Panc1 (cell line): ENCODE measurements at regions not wholly inside any gene's neighbourhood (a gene's known extent, or its start where the extent isn't known, plus 50 kb on each side); places are given as distances from the start of the nearest gene placed in this dataset.

Source experiments
- ATAC-seq: fragments of 200-7000 bp; cut with Tn5 transposase; 2 replicates; pipeline ENCODE4 v1.9.1; 2020; ENCODE audit warnings: mild to moderate bottlenecking, moderate library complexity
- BruUV-seq: library from RNA; stranded (reverse); fragments of 400-500 nt; replicated peaks from 2 replicates; lab custom pipeline; 2021; lab: Mats Ljungman, UMichigan
- CTCF ChIA-PET: fragments of 300-600 bp; sonication (Branson Sonifier 250); formaldehyde crosslinking; loops from one replicate; lab custom pipeline; 2022; ENCODE audit warnings: antibody characterized with exemption; lab: Charles Lee
- POLR2A ChIA-PET: fragments of 300-600 bp; sonication (Branson Sonifier 250); formaldehyde crosslinking; loops from one replicate; lab custom pipeline; 2022; ENCODE audit warnings: antibody characterized with exemption; lab: Charles Lee
- DNase-seq: peaks from one replicate; pipeline ENCODE4 v3.0.0-alpha.2; 2010; ENCODE audit warnings: low read depth, low spot score
- H3K27ac ChIP-seq: 2 replicates; pipeline ENCODE4 v1.5.1; 2011; ENCODE audit warnings: mild to moderate bottlenecking, low read length, inconsistent platforms
- H3K27me3 ChIP-seq: fragments of 200-500 bp; sonication (Bioruptor generic); 2 replicates; pipeline ENCODE4 v1.6.0; 2014; ENCODE audit warnings: low read length, inconsistent platforms; ENCODE audit not compliant: control insufficient read depth, insufficient read depth
- H3K36me3 ChIP-seq: fragments of 200-500 bp; sonication (Bioruptor generic); 2 replicates; pipeline ENCODE4 v1.5.1; 2014; ENCODE audit warnings: inconsistent platforms, mild to moderate bottlenecking, low read length, moderate library complexity; ENCODE audit not compliant: control insufficient read depth, insufficient read depth
- H3K4me1 ChIP-seq: 2 replicates; pipeline ENCODE4 v1.5.1; 2011; ENCODE audit warnings: inconsistent platforms, mild to moderate bottlenecking, low read length, moderate library complexity; ENCODE audit not compliant: control insufficient read depth, insufficient read depth
- H3K4me3 ChIP-seq, 2 experiments: 2 replicates each; pipeline ENCODE4 v1.5.1; 2011 to 2012; ENCODE audit warnings: low read depth in 2 of 2, low read length in 2 of 2, mild to moderate bottlenecking in 2 of 2, inconsistent platforms in 1 of 2, moderate library complexity in 1 of 2
- H3K9me3 ChIP-seq: fragments of 200-500 bp; sonication (Bioruptor generic); 2 replicates; pipeline ENCODE4 v1.5.1; 2014; ENCODE audit warnings: low read depth, mild to moderate bottlenecking, inconsistent platforms, low read length, moderate library complexity; ENCODE audit not compliant: control insufficient read depth, insufficient read depth
- POLR2AphosphoS5 ChIP-seq: IDR thresholded peaks from 2 replicates; pipeline ENCODE4 v1.6.1; 2012; ENCODE audit warnings: mild to moderate bottlenecking, low read depth, low read length, moderate library complexity
- SIN3A ChIP-seq: IDR thresholded peaks from 2 replicates; pipeline ENCODE4 v1.6.1; 2012; ENCODE audit warnings: low read depth, mild to moderate bottlenecking, low read length, moderate library complexity, borderline replicate concordance; ENCODE audit not compliant: insufficient read depth
- TCF7L2 ChIP-seq: IDR thresholded peaks from 2 replicates; pipeline ENCODE4 v1.6.1; 2011; ENCODE audit warnings: mild to moderate bottlenecking, low read depth, low read length, inconsistent platforms
- in situ Hi-C: cut with HindIII; loops from 2 replicates; pipeline ENCODE4 v1.10.0; 2016; ENCODE audit warnings: low sequenced_read_pairs, low pct_unique_long_range_greater_than_20kb
- intact Hi-C: fragments of 100-400 bp; cut with micrococcal nuclease; formaldehyde crosslinking; loops from one replicate; pipeline ENCODE4 v1.10.0; 2022; ENCODE audit not compliant: unreplicated experiment
- TF ChIP-seq, protein P1 (sequence below): fragments of 450-650 bp; IDR thresholded peaks from 2 replicates; pipeline ENCODE4 v1.5.1; 2017; ENCODE audit warnings: mild to moderate bottlenecking
- TF ChIP-seq, protein P2 (sequence below), 2 experiments: IDR thresholded peaks; 2 replicates each; pipeline ENCODE4 v1.6.1; 2011 to 2012; ENCODE audit warnings: low read depth in 2 of 2, control low read depth in 1 of 2, low read length in 1 of 2, mild to moderate bottlenecking in 1 of 2, moderate library complexity in 1 of 2; ENCODE audit not compliant: insufficient read depth in 1 of 2

GRCh38 chr9:84447305-84447704 is 106.7 kb upstream of the SLC28A3 start:
- TF ChIP-seq, protein P1, sequence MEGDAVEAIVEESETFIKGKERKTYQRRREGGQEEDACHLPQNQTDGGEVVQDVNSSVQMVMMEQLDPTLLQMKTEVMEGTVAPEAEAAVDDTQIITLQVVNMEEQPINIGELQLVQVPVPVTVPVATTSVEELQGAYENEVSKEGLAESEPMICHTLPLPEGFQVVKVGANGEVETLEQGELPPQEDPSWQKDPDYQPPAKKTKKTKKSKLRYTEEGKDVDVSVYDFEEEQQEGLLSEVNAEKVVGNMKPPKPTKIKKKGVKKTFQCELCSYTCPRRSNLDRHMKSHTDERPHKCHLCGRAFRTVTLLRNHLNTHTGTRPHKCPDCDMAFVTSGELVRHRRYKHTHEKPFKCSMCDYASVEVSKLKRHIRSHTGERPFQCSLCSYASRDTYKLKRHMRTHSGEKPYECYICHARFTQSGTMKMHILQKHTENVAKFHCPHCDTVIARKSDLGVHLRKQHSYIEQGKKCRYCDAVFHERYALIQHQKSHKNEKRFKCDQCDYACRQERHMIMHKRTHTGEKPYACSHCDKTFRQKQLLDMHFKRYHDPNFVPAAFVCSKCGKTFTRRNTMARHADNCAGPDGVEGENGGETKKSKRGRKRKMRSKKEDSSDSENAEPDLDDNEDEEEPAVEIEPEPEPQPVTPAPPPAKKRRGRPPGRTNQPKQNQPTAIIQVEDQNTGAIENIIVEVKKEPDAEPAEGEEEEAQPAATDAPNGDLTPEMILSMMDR: no peak
- intact Hi-C loops: no loop called here
- no TSS peak for BruUV-seq
- no peaks in the 10 kb centered on the region for H3K36me3 ChIP-seq
- DNase-seq (no peak), ATAC-seq (no peak)
- ChIA-PET CTCF (no interaction called here), POLR2A (no interaction called here)
- no peaks in the 10 kb centered on the region for H3K27me3 ChIP-seq
- H3K4me1 ChIP-seq: no peaks in the 10 kb centered on the region
- H3K27ac ChIP-seq: no peak overlapping the region
- H3K4me3 ChIP-seq: no peak overlapping the region
- H3K9me3 ChIP-seq: no peaks in the 10 kb centered on the region
- in situ Hi-C loops: no loop called here

GRCh38 chr9:84450029-84450428 is 109.5 kb upstream of the SLC28A3 start:
- ChIA-PET CTCF (no interaction called here), POLR2A (no interaction called here)
- H3K27me3 ChIP-seq: no peaks in the 10 kb centered on the region
- no peaks in the 10 kb centered on the region for H3K4me1 ChIP-seq
- no peaks in the 10 kb centered on the region for H3K36me3 ChIP-seq
- TF ChIP-seq, protein P1: no peak
- no peak for TF ChIP-seq POLR2AphosphoS5
- TF ChIP-seq, protein P2, sequence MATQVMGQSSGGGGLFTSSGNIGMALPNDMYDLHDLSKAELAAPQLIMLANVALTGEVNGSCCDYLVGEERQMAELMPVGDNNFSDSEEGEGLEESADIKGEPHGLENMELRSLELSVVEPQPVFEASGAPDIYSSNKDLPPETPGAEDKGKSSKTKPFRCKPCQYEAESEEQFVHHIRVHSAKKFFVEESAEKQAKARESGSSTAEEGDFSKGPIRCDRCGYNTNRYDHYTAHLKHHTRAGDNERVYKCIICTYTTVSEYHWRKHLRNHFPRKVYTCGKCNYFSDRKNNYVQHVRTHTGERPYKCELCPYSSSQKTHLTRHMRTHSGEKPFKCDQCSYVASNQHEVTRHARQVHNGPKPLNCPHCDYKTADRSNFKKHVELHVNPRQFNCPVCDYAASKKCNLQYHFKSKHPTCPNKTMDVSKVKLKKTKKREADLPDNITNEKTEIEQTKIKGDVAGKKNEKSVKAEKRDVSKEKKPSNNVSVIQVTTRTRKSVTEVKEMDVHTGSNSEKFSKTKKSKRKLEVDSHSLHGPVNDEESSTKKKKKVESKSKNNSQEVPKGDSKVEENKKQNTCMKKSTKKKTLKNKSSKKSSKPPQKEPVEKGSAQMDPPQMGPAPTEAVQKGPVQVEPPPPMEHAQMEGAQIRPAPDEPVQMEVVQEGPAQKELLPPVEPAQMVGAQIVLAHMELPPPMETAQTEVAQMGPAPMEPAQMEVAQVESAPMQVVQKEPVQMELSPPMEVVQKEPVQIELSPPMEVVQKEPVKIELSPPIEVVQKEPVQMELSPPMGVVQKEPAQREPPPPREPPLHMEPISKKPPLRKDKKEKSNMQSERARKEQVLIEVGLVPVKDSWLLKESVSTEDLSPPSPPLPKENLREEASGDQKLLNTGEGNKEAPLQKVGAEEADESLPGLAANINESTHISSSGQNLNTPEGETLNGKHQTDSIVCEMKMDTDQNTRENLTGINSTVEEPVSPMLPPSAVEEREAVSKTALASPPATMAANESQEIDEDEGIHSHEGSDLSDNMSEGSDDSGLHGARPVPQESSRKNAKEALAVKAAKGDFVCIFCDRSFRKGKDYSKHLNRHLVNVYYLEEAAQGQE (IDR thresholded peaks at IDR 0.05; ENCODE audit: insufficient read depth in 1 of 2, low read depth in 2 of 2, low read length in 1 of 2): no peak
- no peak for TF ChIP-seq TCF7L2
- no peak for TF ChIP-seq SIN3A
- intact Hi-C loops: no loop called here
- no peaks in the 10 kb centered on the region for H3K9me3 ChIP-seq
- no TSS peak for BruUV-seq
- in situ Hi-C loops: no loop called here
- no peak overlapping the region for H3K27ac ChIP-seq
- no peak for ATAC-seq
- no peak for DNase-seq
- no peak overlapping the region for H3K4me3 ChIP-seq

DNA sequence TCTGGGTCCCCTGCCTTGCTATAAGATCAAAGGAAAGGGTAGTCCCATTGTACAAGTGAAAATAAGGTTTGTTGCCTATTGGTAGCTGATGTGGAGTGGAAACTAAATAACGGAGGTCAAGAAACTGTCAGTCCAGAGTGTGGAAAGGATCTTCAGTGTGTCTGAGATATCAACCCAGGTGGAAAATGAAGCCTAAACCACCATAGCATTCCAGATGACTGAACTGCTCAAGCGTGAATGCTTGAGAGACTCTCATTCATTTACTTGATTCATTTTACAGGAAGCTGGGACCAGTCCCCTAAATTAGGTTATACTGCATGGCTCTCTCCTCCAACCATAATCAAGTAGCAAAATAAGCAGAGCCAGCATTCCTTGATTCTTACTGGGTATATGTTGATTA is 116.0 kb upstream of the SLC28A3 start:
- BruUV-seq: no TSS peak
- intact Hi-C loops: no loop called here
- DNase-seq: no peak
- ChIA-PET CTCF (no interaction called here), POLR2A (interaction anchor here (0.6 kb wide), 1 partner anchor 25 kb away, joined by 4 read pairs; no protein-coding TSS in a partner anchor)
- Histone ChIP-seq H3K4me1 (no peaks in the 10 kb centered on the region), H3K36me3 (no peaks in the 10 kb centered on the region), H3K9me3 (no peaks in the 10 kb centered on the region), H3K4me3 (no peak overlapping the region), H3K27ac (no peak overlapping the region), H3K27me3 (no peaks in the 10 kb centered on the region)
- ATAC-seq: no peak
- TF ChIP-seq, protein P2 (IDR thresholded peaks at IDR 0.05; ENCODE audit: insufficient read depth in 1 of 2, low read depth in 2 of 2, low read length in 1 of 2): no peak
- TF ChIP-seq, protein P1: no peak
- TF ChIP-seq SIN3A: no peak
- no peak for TF ChIP-seq TCF7L2
- no peak for TF ChIP-seq POLR2AphosphoS5
- in situ Hi-C loops: no loop called here
